Neural progenitor cell (in vitro differentiated cells): ENCODE measurements at regions not wholly inside any gene's neighbourhood (a gene's known extent, or its start where the extent isn't known, plus 50 kb on each side); places are given as distances from the start of the nearest gene placed in this dataset.

Source experiments
- EZH2phosphoT487 ChIP-seq: fragments of 200-600 bp; sonication (generic); IDR thresholded peaks from 2 replicates; pipeline ENCODE4 v1.6.1; 2017; ENCODE audit warnings: antibody characterized with exemption
- TF ChIP-seq, protein P1 (sequence below): fragments of 200-600 bp; sonication (generic); IDR thresholded peaks from 2 replicates; pipeline ENCODE4 v1.5.1; 2017; ENCODE audit warnings: antibody characterized with exemption, mild to moderate bottlenecking

GRCh38 chr2:20144861-20145260 is 80.1 kb downstream of the SDC1 start:
- TF ChIP-seq, protein P1, sequence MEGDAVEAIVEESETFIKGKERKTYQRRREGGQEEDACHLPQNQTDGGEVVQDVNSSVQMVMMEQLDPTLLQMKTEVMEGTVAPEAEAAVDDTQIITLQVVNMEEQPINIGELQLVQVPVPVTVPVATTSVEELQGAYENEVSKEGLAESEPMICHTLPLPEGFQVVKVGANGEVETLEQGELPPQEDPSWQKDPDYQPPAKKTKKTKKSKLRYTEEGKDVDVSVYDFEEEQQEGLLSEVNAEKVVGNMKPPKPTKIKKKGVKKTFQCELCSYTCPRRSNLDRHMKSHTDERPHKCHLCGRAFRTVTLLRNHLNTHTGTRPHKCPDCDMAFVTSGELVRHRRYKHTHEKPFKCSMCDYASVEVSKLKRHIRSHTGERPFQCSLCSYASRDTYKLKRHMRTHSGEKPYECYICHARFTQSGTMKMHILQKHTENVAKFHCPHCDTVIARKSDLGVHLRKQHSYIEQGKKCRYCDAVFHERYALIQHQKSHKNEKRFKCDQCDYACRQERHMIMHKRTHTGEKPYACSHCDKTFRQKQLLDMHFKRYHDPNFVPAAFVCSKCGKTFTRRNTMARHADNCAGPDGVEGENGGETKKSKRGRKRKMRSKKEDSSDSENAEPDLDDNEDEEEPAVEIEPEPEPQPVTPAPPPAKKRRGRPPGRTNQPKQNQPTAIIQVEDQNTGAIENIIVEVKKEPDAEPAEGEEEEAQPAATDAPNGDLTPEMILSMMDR: no peak
- no peak for TF ChIP-seq EZH2phosphoT487
